ENCODE measurements at regions not wholly inside any gene's neighbourhood (a gene's known extent, or its start where the extent isn't known, plus 50 kb on each side); places are given as distances from the start of the nearest gene placed in this dataset.

DNA sequence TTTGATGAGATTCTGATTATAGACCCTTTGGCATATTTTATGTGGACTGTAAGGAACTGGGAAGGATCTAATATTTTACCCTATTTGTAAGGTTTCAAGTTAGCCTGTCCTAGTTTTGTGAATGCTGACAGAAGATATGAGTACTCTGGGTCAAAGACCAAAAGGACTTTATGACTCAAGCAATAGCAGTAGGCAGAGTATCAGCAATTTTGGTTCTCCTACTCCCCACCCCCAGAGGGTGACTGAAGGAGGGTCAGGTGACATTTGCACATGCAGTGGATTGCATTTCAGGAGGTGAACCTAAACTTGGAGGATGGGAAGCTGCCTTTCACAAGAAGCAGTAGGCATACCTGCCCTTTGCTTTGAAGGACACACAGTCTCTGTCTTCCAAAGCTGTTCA, 84.0 kb upstream of the KLF6 start:
- TF ChIP-seq, protein P1, sequence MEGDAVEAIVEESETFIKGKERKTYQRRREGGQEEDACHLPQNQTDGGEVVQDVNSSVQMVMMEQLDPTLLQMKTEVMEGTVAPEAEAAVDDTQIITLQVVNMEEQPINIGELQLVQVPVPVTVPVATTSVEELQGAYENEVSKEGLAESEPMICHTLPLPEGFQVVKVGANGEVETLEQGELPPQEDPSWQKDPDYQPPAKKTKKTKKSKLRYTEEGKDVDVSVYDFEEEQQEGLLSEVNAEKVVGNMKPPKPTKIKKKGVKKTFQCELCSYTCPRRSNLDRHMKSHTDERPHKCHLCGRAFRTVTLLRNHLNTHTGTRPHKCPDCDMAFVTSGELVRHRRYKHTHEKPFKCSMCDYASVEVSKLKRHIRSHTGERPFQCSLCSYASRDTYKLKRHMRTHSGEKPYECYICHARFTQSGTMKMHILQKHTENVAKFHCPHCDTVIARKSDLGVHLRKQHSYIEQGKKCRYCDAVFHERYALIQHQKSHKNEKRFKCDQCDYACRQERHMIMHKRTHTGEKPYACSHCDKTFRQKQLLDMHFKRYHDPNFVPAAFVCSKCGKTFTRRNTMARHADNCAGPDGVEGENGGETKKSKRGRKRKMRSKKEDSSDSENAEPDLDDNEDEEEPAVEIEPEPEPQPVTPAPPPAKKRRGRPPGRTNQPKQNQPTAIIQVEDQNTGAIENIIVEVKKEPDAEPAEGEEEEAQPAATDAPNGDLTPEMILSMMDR (IDR thresholded peaks at IDR 0.05; ENCODE audit: low read depth, low read length): no peak
- H3K4me3 ChIP-seq (ENCODE audit: low read depth, low read length): no peak overlapping the region

DNA sequence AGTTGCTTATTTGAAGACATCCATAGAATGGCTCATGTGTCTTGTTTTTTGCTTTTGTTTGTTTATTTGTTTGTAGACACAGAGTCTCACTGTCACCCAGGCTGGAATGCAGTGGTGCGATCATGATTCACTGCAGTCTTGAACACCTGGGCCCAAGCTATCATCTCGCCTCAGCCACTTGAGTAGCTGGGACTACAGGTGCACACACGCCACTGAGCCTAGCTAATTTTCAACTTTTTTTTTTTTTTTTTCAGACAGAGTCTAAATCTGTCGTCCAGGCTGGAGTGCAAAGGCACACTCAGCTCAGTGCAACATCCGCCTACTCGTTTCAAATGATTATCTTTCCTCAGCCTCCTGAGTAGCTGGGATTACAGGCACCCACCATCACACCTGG, 83.3 kb upstream of the KLF6 start:
- TF ChIP-seq, protein P1 (IDR thresholded peaks at IDR 0.05; ENCODE audit: low read depth, low read length): no peak
- H3K4me3 ChIP-seq (ENCODE audit: low read depth, low read length): no peak overlapping the region

DNA sequence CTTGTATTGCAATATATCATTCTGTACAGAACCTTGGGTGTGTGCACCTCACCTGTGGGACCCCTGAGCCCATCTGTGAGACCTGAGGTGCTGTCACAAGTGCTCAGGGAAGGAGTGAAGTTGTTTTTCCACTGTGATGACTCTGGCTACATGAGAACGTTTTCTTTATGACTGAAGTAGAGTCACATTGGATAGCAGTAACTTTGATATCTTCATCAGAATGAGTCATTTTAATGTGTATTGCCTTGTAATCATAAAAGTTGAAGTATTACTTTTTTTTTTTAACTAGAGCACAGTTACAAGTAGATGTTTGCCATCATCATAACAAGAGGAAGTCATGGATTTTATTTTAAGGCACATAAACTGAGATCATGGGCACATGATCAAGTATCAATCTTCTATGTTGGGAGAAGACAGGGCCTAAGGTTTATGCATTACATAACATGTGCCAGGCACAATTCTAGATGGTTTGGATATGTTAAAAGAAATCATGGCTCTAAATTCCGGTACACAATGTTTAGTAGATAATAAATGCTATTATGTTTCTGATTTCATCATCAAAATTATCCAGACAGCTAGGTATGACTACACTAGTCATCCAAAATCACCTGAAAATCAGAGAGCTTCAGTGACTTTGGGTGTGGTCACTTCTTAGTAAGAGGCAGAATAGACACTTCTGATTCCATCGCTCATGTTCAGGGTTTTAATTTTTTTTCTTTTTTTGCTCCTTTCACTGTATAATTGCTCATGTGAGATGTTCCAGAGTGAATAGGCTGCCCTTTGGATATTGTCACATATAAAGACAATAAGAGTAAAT, 82.7 kb upstream of the KLF6 start:
- no peak overlapping the region for H3K4me3 ChIP-seq (ENCODE audit: low read depth, low read length)
- TF ChIP-seq, protein P1 (IDR thresholded peaks at IDR 0.05; ENCODE audit: low read depth, low read length): no peak

DNA sequence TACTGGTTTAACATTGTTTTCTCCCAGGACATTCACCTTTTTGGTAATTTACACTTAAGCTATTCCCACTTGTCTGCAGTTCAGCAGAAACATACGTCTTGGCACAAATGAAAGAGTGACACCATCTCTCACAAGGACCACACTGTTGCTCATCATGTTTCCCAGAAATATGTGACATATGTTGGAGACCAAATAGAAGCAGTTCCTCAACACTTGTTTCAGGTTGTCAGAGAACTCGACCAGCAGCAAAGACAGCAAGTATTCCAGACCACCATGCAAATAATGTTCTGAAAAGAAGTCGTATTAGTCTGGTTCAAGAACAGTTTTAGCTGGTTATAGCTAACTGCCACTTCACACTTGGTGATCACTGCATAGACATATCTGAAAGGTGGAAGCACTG, 81.3 kb upstream of the KLF6 start:
- TF ChIP-seq, protein P1 (IDR thresholded peaks at IDR 0.05; ENCODE audit: low read depth, low read length): no peak
- no peak overlapping the region for H3K4me3 ChIP-seq (ENCODE audit: low read depth, low read length)

DNA sequence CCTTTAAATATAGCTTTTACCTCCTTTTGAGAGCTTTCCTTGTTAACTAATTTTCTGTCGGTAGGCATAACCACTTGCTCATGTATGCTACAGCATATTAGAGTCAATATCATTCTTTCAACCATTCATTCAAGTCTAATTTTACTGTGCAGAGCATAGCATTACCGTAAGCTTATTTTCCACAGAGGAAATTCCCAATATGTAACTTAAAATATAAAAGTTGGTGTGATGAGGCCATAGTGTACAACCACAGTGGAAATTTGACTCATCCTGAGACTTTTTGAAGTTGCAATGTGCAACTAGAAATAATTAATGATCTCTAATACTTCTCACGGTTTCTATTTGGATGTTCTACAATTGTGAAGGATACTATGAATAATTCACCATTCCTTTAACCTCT, 80.6 kb upstream of the KLF6 start:
- TF ChIP-seq, protein P1 (IDR thresholded peaks at IDR 0.05; ENCODE audit: low read depth, low read length): no peak
- H3K4me3 ChIP-seq (ENCODE audit: low read depth, low read length): no peak overlapping the region

DNA sequence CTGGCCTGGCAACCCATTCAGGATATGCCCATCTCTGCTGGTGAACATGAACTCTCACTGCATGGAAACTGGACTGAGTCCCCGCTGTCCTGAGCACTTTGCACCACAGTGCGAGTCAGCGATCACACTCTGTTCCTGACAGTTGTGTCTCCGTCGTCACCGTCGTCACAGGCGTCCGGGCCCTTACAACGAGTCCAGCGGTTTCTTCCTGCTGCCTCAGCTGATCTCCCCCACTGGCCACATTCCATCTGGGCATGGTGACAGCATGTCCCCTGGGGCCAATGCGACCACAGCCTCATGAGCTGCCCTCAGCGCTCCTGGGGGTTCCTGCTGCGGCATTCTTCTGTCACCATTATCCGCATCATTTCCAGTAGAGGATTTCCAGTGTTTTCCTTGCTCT, 76.8 kb upstream of the KLF6 start:
- H3K4me3 ChIP-seq (ENCODE audit: low read depth, low read length): no peak overlapping the region
- TF ChIP-seq, protein P1 (IDR thresholded peaks at IDR 0.05; ENCODE audit: low read depth, low read length): no peak

DNA sequence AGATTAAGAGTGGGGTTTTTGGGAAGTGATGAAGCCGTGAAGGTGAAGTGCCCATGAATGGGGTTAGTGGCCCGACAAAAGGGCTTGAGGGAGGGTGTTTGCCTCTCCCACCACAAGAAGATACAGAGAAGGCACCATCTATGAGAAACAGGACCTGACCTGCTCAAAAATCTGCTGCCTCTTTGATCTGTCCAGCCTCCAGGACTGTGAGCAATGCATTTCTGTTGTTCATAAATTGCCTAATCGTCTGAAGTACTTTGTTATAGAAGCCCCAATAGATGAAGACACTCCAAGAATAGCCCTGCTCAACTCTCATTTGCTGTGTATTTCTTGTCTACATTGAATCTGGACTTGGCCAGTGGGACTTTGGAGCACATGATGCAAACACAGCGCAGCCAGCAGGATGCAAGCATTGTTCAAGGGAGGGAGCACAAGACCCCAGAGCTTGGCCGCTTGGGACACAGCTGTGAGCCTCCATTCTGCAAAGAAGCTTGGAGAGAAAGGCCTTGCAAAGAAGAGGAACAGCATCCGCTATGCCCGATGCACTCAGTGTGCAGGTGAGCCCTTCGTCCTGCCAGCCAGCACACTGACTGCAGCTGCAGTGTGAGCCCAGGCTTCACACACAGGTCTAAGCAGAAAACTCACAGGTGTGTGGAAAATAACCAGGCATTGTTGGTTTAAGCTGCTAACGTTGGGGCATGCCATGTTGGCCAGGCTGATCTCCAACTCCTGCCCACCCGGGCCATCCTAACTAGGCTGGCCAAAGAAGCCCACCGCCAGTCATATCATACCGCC, 73.2 kb upstream of the KLF6 start:
- TF ChIP-seq, protein P1 (IDR thresholded peaks at IDR 0.05; ENCODE audit: low read depth, low read length): no peak
- no peak overlapping the region for H3K4me3 ChIP-seq (ENCODE audit: low read depth, low read length)
